H54 (cell line): ENCODE measurements at regions not wholly inside any gene's neighbourhood (a gene's known extent, or its start where the extent isn't known, plus 50 kb on each side); places are given as distances from the start of the nearest gene placed in this dataset.

Experiments
- DNase-seq: peaks from one replicate; pipeline ENCODE4 v3.0.0; 2011; ENCODE audit warnings: low spot score, mixed read lengths; ENCODE audit not compliant: insufficient read length
- FAIRE-seq: peaks from 3 replicates; lab custom pipeline; 2011; peaks lifted over from hg19 to GRCh38; lab: Jason Lieb, UNC
- POLR2A ChIP-seq: IDR thresholded peaks from 2 replicates; pipeline ENCODE4 v1.6.1; 2011; ENCODE audit warnings: low read depth, mild to moderate bottlenecking, low read length

- FAIRE-seq (no peak), DNase-seq (no peak)
- no peak for TF ChIP-seq POLR2A
Observed at GRCh38 chr10:130230036-130230435, 93.8 kb downstream of the GLRX3 start.

GRCh38 chr10:130230611-130231010 is 94.4 kb downstream of the GLRX3 start:
- FAIRE-seq (no peak), DNase-seq (no peak)
- no peak for TF ChIP-seq POLR2A

DNA sequence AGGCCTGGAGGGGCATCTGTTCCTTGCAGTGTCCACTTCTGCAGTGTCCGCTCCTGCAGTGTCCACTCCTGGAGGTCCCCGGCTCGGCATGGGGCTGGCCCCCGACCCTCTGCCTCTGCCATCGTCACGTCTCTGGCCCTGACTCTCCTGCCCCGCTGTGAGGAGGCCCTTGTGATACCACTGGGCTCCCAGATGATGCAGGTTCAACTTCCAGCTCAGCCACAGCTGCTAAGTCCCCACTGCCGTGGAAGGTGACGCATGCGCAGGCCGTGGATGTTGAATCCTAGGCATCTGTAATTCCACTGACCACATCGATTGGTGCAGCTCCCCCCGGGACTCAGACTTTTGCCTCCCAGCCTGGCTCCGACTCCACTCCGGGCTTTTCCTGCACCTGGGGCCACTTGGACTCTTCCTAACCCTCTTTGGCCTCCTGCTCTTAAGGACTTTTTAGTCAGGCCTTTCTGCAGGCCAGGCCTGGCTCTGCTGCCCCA is 95.1 kb downstream of the GLRX3 start:
- FAIRE-seq (no peak), DNase-seq (no peak)
- TF ChIP-seq POLR2A, result no peak

DNA sequence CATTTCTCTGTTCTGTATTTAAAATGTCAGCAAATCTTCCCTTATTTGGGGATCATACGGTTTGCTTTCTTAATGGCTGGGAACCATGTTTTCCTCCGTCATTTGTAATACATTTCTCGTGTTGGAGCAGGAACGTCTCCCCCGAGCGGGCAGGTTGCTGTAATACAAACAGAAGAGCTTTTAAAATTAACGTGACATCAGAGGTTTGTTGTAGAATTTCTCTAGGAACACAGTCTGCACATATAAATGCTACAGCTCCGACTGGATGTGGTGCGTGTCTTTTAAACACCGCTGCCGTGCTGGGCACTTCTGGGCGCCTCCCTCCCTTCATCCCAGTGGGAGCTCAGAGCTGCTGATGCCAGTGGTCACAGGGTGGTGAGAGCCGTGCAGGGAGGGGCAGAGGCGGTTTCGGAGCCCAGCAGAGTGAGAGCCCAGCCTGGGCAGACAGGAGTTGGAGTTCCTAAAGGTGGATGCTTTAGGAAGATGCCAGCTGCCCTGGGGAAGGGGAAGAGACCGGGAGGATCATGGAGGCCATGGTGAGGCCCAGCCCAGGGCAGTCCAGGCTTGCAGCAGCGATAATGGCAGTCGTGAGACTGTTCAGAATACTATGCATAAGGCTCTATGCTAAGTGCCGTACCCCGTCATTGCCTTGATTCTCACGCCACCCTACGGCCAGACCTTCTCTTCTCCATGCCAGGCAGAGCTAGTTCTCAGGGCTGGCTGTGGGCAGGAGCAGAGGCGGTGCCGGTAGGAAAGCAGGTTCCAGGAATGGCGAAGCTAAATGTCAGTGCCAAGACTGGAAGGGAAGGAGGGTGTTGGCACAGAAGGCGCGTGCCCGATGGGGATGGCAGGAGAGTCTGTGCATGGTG is 96.2 kb downstream of the GLRX3 start:
- DNase-seq, result no peak
- no peak for TF ChIP-seq POLR2A
- no peak for FAIRE-seq

DNA sequence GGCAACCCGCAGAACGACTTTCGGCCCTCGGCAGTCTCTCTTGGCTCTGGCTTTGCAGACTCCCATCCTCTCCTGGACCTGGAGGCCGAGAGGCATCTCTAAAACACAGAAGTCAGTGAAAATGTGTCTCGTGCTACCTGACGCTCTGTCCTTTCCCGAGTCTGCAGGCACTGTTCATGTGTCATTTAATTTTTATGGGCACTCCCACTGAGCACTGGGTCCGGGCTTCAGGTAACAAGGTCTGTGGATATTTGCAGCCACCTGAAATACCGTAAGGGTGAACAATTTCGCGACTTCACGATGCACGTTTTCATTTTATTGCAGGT is 96.8 kb downstream of the GLRX3 start:
- TF ChIP-seq POLR2A, result no peak
- no peak for FAIRE-seq
- DNase-seq, result no peak

DNA sequence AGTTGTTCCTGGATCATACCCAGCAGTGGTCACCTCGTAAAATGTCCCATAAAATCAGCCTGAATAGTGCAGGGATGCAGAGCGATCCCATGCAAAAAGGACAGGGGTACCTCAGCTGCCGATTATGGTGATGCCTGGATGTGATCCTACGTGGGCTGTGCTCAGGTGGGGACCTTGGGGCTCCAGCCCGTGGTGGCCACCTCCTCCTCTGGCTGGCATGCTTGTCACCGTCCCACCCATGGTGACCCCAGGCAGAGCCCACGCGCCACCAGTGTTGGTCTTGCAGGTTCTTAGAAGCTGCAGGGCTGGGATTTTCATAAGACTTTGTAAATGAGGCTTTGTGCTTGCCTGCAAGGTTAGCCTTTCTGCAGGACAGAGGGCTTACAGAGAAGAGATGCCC is 97.2 kb downstream of the GLRX3 start:
- TF ChIP-seq POLR2A, result no peak
- FAIRE-seq, result no peak
- no peak for DNase-seq

DNA sequence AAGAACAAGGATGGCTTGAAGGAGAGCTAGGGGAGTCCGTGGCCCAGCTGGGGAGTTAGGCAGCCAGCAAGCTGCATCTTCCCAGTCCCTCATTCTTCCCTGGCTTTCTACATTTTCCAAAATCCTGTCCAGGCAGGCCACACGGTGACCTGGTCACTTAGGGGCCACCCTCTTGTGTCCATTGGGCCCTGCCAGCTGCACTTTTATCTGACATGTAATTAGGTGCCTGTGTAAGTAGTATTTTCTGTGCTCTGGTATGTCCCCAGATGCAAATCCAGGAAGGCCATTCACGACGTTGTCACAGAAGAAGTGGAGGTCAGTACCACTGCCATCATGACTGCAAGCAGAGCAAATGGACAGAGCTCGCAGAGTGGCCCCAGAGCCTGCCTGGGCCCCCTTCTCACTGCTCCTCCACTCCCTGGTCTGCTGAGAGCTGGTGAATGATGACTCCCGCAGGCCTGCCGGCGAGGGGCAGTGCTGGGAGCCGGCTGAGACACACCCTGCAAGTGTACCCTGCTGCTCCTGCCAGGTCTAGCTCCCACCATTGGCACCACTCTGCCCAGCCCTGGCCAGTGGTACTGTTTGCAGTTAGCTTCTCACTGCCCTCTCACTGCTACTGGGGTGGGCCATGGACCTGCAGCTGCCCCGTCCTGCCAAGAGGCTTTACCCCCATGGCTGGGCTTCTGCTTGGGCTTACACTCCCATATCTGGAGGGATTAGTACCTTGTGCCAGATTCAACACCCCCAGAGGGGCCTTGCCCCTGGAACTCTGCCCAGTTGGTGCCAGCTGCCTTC is 98.2 kb downstream of the GLRX3 start:
- DNase-seq, result no peak
- FAIRE-seq, result no peak
- no peak for TF ChIP-seq POLR2A

DNA sequence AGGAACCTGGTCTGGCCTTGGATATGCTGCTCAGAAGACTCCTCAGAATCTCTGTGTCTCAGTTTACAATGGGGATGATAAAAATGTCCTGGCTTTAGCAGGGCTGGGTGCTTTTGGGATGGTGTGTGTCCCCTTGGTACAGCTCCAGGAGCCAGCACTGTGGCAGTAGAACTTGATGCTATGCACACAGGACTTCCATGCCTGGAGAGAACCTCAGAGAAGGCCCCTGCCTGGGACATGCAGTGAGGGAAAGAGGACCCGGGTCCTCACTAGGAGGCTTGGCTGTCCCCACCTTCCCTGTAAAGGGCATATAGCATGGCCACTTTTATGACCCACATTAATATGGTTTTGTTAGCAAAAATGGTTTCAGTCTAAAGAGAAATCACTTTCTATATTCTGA is 100.5 kb downstream of the GLRX3 start:
- no peak for FAIRE-seq
- TF ChIP-seq POLR2A, result no peak
- no peak for DNase-seq

DNA sequence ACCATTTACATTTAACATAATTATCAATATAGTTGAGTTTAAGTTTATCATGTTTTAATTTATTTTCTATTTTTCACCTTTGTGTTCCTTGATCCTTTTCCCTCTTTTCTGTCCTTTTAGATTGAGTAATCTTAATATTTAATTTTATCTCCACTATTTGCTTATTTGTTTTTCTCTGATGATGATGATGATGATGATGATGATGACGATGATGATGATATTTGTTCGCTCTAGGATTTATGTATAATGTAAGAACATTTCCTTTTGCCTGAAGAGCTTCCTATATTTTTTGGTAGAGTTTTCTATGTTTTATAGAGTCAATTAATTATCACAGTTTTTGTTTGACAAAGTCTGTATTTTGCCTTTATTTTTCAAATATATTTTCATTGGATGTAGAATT is 104.2 kb downstream of the GLRX3 start:
- FAIRE-seq, result no peak
- TF ChIP-seq POLR2A, result no peak
- no peak for DNase-seq

- DNase-seq, result no peak
- no peak for TF ChIP-seq POLR2A
- no peak for FAIRE-seq
Observed at GRCh38 chr10:130242513-130242912, 106.3 kb downstream of the GLRX3 start.

DNA sequence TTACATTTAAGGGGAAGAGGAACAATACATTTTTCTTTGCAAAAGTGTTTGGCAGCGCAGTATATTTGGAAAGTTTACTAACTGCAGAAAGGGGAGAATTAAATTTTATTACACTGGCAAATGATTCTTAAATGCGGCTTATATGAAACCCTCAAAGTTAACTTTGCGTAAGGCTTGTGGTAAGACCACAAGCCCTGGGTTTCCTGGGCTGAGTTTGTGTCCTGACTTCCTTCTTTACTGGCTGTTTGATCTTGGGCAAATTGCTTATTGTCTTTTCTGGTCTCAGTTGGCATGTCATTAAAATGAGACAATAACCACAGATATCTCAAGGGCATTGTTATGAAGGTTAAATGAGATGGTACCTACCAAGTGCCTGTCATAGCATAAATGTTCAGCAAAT is 106.8 kb downstream of the GLRX3 start:
- no peak for DNase-seq
- TF ChIP-seq POLR2A, result no peak
- no peak for FAIRE-seq

- DNase-seq, result no peak
- TF ChIP-seq POLR2A, result no peak
- no peak for FAIRE-seq
Observed at GRCh38 chr10:130244031-130244927, 108.1 kb downstream of the GLRX3 start.

GRCh38 chr10:130244928-130245495 is 108.8 kb downstream of the GLRX3 start:
- FAIRE-seq, result no peak
- TF ChIP-seq POLR2A, result no peak
- no peak for DNase-seq
